ENCODE measurements at regions not wholly inside any gene's neighbourhood (a gene's known extent, or its start where the extent isn't known, plus 50 kb on each side); places are given as distances from the start of the nearest gene placed in this dataset.

DNA sequence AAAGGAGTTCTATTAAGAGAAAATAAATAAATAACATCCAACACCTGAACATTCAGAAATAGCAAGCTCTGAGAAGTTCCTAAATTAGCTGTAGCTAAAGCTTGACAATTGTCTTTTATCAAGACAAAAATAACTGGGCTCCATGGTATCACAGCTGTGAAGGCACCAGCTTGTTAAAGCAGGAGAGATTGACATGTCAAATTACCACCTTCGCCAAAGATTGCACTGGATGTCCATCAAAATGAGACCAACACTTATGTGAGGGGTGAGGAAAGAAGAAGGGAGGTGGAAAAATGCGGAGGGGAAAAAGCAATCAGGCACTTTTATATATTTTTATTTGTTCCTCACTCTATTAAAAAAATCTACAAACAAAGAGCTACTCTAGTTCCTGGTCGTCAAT, 1827.5 kb upstream of the RAG2 start:
- CTCF ChIA-PET = interaction anchor here (1.0 kb wide), 1 partner anchor 19 kb away, joined by 4 read pairs; no protein-coding TSS in a partner anchor

DNA sequence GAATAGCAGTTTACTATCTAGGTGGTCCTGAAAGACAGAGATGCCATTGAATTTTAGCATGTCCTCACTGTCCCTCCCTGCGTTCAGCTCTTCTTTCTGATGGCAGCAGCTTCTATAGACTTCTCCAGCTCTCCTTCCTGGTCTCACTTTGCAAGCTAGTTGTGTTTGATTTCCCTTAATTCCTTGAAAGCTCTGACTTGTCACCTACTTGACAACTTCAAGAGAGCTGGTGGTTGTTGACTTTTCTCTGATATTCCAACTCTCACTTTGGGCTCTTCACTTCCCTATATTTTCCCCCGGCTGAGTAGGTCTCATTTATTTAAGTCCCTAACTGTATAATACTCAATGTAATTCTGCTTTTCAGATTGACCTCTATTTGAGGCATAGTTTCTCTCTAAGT, 1825.0 kb upstream of the RAG2 start:
- DNase-seq (ENCODE audit: low read depth, low spot score) = no peak
- Histone ChIP-seq H3K9me3 (ENCODE audit: control insufficient read depth, insufficient read depth, low read length) (no peaks in the 10 kb centered on the region), H3K4me3 (ENCODE audit: low read depth, low read length) (no peak overlapping the region), H3K27ac (ENCODE audit: low read depth, low read length) (no peak overlapping the region), H3K27me3 (ENCODE audit: control insufficient read depth, insufficient read depth, low read length) (no peaks in the 10 kb centered on the region)
- ChIA-PET CTCF (interaction anchor here (0.9 kb wide), 1 partner anchor 368 kb away, joined by 3 read pairs; no protein-coding TSS in a partner anchor), POLR2A (no interaction called here)
- TF ChIP-seq, protein P1, sequence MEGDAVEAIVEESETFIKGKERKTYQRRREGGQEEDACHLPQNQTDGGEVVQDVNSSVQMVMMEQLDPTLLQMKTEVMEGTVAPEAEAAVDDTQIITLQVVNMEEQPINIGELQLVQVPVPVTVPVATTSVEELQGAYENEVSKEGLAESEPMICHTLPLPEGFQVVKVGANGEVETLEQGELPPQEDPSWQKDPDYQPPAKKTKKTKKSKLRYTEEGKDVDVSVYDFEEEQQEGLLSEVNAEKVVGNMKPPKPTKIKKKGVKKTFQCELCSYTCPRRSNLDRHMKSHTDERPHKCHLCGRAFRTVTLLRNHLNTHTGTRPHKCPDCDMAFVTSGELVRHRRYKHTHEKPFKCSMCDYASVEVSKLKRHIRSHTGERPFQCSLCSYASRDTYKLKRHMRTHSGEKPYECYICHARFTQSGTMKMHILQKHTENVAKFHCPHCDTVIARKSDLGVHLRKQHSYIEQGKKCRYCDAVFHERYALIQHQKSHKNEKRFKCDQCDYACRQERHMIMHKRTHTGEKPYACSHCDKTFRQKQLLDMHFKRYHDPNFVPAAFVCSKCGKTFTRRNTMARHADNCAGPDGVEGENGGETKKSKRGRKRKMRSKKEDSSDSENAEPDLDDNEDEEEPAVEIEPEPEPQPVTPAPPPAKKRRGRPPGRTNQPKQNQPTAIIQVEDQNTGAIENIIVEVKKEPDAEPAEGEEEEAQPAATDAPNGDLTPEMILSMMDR (IDR thresholded peaks at IDR 0.05; ENCODE audit: low read depth, low read length) = no peak

More for the DNA sequence above, 1827.5 kb upstream of the RAG2 start:
- DNase-seq (ENCODE audit: low read depth, low spot score) = no peak
- POLR2A ChIA-PET = no interaction called here
- Histone ChIP-seq H3K27me3 (ENCODE audit: control insufficient read depth, insufficient read depth, low read length) (no peaks in the 10 kb centered on the region), H3K4me3 (ENCODE audit: low read depth, low read length) (no peak overlapping the region), H3K27ac (ENCODE audit: low read depth, low read length) (no peak overlapping the region), H3K9me3 (ENCODE audit: control insufficient read depth, insufficient read depth, low read length) (no peaks in the 10 kb centered on the region)
- TF ChIP-seq, protein P1 (IDR thresholded peaks at IDR 0.05; ENCODE audit: low read depth, low read length) = no peak

DNA sequence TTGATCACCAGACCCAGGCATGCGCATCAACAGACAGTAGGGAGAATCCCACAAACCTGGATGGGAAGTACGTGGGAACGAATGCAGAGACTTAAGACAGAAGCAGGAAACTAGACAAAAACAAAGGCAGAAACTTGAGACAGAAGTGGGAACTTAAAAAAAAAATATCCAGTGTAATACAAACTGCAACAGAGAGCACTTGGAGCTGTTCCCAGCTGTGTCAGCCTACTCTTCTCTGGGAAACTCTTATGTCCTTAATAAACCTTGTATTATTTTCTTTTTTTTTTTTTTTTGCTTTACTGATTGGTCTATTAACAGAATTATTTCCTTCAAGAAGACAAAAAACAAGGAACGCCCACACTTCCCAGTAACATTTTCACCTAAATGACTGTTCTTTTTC, 1818.1 kb upstream of the RAG2 start:
- TF ChIP-seq, protein P1 (IDR thresholded peaks at IDR 0.05; ENCODE audit: low read depth, low read length) = no peak
- peaks cover 4% of the 10 kb centered on the region for H3K9me3 ChIP-seq (ENCODE audit: control insufficient read depth, insufficient read depth, low read length)
- no peaks in the 10 kb centered on the region for H3K27me3 ChIP-seq (ENCODE audit: control insufficient read depth, insufficient read depth, low read length)
- no peak for DNase-seq (ENCODE audit: low read depth, low spot score)
- ChIA-PET POLR2A (no interaction called here), CTCF (no interaction called here)
- H3K27ac ChIP-seq (ENCODE audit: low read depth, low read length) = no peak overlapping the region
- no peak overlapping the region for H3K4me3 ChIP-seq (ENCODE audit: low read depth, low read length)

DNA sequence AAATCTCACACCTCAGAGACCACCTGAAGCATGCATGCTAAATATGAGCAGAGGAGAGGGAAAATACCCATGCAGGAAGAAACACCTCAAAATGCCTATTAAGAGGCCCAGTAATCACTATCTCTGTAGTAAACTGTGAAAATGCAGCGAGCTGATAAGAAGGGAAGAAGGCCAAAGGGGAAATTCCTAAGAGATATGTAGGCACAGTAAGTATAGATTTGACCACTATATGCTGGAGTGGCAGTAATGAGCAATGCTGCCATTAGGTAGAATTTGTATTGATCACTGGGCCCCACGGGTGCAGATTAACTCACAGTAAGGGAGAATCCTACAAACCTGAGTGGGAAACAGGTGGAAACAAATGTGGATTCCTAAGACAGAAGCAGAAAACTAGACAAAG, 1813.1 kb upstream of the RAG2 start:
- no peaks in the 10 kb centered on the region for H3K27me3 ChIP-seq (ENCODE audit: control insufficient read depth, insufficient read depth, low read length)
- ChIA-PET CTCF (no interaction called here), POLR2A (no interaction called here)
- peaks cover 4% of the 10 kb centered on the region for H3K9me3 ChIP-seq (ENCODE audit: control insufficient read depth, insufficient read depth, low read length)
- DNase-seq (ENCODE audit: low read depth, low spot score) = no peak
- H3K4me3 ChIP-seq (ENCODE audit: low read depth, low read length) = no peak overlapping the region
- H3K27ac ChIP-seq (ENCODE audit: low read depth, low read length) = no peak overlapping the region
- TF ChIP-seq, protein P1 (IDR thresholded peaks at IDR 0.05; ENCODE audit: low read depth, low read length) = peak; percentile 27

DNA sequence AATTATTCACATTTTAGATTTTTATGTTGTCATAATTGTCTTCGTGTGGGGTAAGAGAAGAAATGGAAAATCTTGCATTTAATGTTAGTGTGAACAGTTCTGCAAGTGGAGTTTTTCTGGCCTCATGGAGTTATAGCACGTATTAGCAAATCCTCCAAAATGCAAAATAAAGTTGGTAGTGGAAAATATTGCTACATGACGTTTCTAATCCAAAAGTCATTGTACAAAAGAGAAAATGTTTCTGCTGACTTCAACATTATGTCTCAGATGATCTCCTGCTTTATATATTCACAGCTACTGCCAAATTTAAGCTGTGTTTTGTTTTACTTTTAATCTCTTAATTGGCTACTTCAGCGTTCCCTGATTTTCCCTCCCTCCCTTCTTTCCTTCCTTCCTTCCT, 1804.0 kb upstream of the RAG2 start:
- POLR2A ChIA-PET = no interaction called here
- TF ChIP-seq, protein P1 (IDR thresholded peaks at IDR 0.05; ENCODE audit: low read depth, low read length) = no peak

More for the DNA sequence above, 1804.0 kb upstream of the RAG2 start:
- CTCF ChIA-PET = no interaction called here
- Histone ChIP-seq H3K27me3 (ENCODE audit: control insufficient read depth, insufficient read depth, low read length) (no peaks in the 10 kb centered on the region), H3K4me3 (ENCODE audit: low read depth, low read length) (no peak overlapping the region), H3K27ac (ENCODE audit: low read depth, low read length) (no peak overlapping the region), H3K9me3 (ENCODE audit: control insufficient read depth, insufficient read depth, low read length) (no peaks in the 10 kb centered on the region)
- no peak for DNase-seq (ENCODE audit: low read depth, low spot score)
